Dendritic cell treated with granulocyte-macrophage colony-stimulating factor and Interleukin-4, amounts not matched to agents 40 ng/mL and 50 ng/mL, for 4 days (primary cell): ENCODE measurements at regions not wholly inside any gene's neighbourhood (a gene's known extent, or its start where the extent isn't known, plus 50 kb on each side); places are given as distances from the start of the nearest gene placed in this dataset.

Experiments used
- H3K27ac Mint-ChIP-seq: one replicate; pipeline ENCODE4 v1.8.0; 2022; ENCODE audit warnings: mild to moderate bottlenecking, mixed read lengths
- H3K27me3 Mint-ChIP-seq: one replicate; pipeline ENCODE4 v1.8.0; 2022; ENCODE audit warnings: mild to moderate bottlenecking, mixed read lengths
- H3K36me3 Mint-ChIP-seq: one replicate; pipeline ENCODE4 v1.8.0; 2022; ENCODE audit warnings: low read depth, mixed read lengths
- H3K4me1 Mint-ChIP-seq: one replicate; pipeline ENCODE4 v1.8.0; 2022; ENCODE audit warnings: low read depth, mixed read lengths
- H3K4me3 Mint-ChIP-seq: one replicate; pipeline ENCODE4 v1.8.0; 2022; ENCODE audit warnings: mild to moderate bottlenecking, moderate library complexity, mixed read lengths
- H3K9me3 Mint-ChIP-seq: one replicate; pipeline ENCODE4 v1.8.0; 2022; ENCODE audit warnings: mixed read lengths
- intact Hi-C: fragments of 100-400 bp; cut with micrococcal nuclease; formaldehyde crosslinking; loops from one replicate; pipeline ENCODE4 v1.15.0; 2022

- Mint-ChIP-seq H3K9me3 (no peaks in the 10 kb centered on the region), H3K27me3 (no peaks in the 10 kb centered on the region), H3K27ac (no peak overlapping the region), H3K4me3 (no peak overlapping the region), H3K4me1 (no peaks in the 10 kb centered on the region), H3K36me3 (no peaks in the 10 kb centered on the region)
- intact Hi-C loops, result loop anchor here (2.0 to 5.0 kb wide), 2 partner anchors 193 to 954 kb away; no protein-coding TSS in a partner anchor
Observed at GRCh38 chr1:170881268-170882265, 53.8 kb upstream of the MROH9 start.
